Ovary (tissue), 7 donors: ENCODE measurements at regions not wholly inside any gene's neighbourhood (a gene's known extent, or its start where the extent isn't known, plus 50 kb on each side); places are given as distances from the start of the nearest gene placed in this dataset.

Experiments used
- DNase-seq, 5 donors: peaks; one replicate each; pipeline ENCODE4 v3.0.0-alpha.2; 2019 to 2020
- H3K27ac ChIP-seq, 2 donors: fragments of 200-600 bp; one replicate each; pipeline versions ENCODE4 v1.5.1 to v1.8.0; 2019 to 2022
- H3K27me3 ChIP-seq: fragments of 200-600 bp; one replicate; pipeline ENCODE4 v1.8.0; 2022
- H3K36me3 ChIP-seq: fragments of 200-600 bp; sonication (generic); one replicate; pipeline ENCODE4 v1.5.1; 2019
- H3K4me1 ChIP-seq: one replicate; pipeline ENCODE4 v1.8.1; 2013; ENCODE audit warnings: mild to moderate bottlenecking, moderate library complexity; ENCODE audit not compliant: insufficient read depth
- H3K4me3 ChIP-seq: fragments of 200-600 bp; sonication (generic); one replicate; pipeline ENCODE4 v1.5.1; 2017
- H3K9me3 ChIP-seq, 2 donors: fragments of 200-600 bp in 1 of 2; sonication (generic) in 1 of 2; one replicate each; pipeline versions ENCODE4 v1.5.1 to v1.8.1; 2013 to 2019; ENCODE audit warnings: mild to moderate bottlenecking in 1 of 2, moderate library complexity in 1 of 2
- CTCF ChIP-seq, 3 donors: fragments of 450-650 bp in 2 of 3; fragments of 200-600 bp in 1 of 3; IDR thresholded peaks; one replicate each; pipeline versions ENCODE4 v1.5.1 to v1.8.0; 2016 to 2022; ENCODE audit warnings: antibody characterized with exemption in 3 of 3, mild to moderate bottlenecking in 1 of 3
- EP300 ChIP-seq: sonication (generic); formaldehyde crosslinking; IDR thresholded peaks from one replicate; pipeline ENCODE4 v1.6.1; 2017; ENCODE audit warnings: antibody characterized with exemption
- POLR2A ChIP-seq: fragments of 450-650 bp; IDR thresholded peaks from one replicate; pipeline ENCODE4 v1.6.1; 2017; ENCODE audit warnings: antibody characterized with exemption, mild to moderate bottlenecking, moderate library complexity
- WGBS, 3 donors: extraction: QIAGEN DNeasy Blood & Tissue Kit in 1 of 3; methylation state at CpG; one replicate each; pipeline versions ENCODE4 v1.1.5 to v1.1.7; 2013 to 2017; 5-methylcytosine and 5-hydroxymethylcytosine counted together
- intact Hi-C, 4 donors: fragments of 100-400 bp; cut with DNase I; formaldehyde crosslinking; loops; one replicate each; pipeline versions ENCODE4 v1.11.0 to v1.15.1; 2022 to 2023
- donor health status: DM: no; HTN: no; CAD: no; lungs with moderate emphysema.
- donor health status: DM: no; HTN: no; CAD: no.
- donor health status: Bipolar disorder and iron deficiency.
- donor health status: DM: no; HTN: no; CAD: no.
- donor health status: DM: yes; HTN: yes; CAD: no.

DNA sequence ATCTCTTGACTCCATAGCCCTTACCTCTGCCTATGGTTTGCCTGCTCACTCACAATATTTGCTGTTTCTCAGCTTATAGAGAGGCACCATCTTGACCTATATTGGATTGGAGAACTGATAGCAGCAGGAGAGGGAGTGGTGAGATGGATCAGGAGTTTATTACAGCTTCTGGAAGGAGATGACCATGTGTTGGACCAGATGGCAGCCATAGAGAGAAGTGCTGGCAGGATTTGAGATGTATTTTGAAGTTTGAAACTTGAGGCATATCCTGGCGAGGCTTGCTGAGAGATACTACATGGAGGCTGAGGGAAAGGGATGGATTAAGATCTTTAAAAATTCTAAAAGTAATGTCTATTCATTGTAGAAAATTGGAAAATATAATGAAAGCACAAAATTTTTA, 198.0 kb upstream of the ZFP64 start:
- Histone ChIP-seq H3K27me3 (no peaks in the 10 kb centered on the region), H3K4me1 (no peaks in the 10 kb centered on the region), H3K9me3 (no peaks in the 10 kb centered on the region), H3K4me3 (no peak overlapping the region), H3K27ac (no peak overlapping the region), H3K36me3 (no peaks in the 10 kb centered on the region)
- no peak for DNase-seq
- 90 to 96% (median 95%) methylated on average over 1 of the region's 1 CpG for WGBS, 3 donors
- intact Hi-C loops, result no loop called here
- TF ChIP-seq POLR2A, result no peak
- TF ChIP-seq EP300, result no peak
- TF ChIP-seq CTCF (IDR thresholded peaks at IDR 0.05), result no peak

- WGBS, 3 donors, result 91 to 95% (median 93%) methylated on average over 10 of the region's 10 CpGs
Measured at GRCh38 chr20:52383995-52384621, 192.5 kb upstream of the ZFP64 start.

DNA sequence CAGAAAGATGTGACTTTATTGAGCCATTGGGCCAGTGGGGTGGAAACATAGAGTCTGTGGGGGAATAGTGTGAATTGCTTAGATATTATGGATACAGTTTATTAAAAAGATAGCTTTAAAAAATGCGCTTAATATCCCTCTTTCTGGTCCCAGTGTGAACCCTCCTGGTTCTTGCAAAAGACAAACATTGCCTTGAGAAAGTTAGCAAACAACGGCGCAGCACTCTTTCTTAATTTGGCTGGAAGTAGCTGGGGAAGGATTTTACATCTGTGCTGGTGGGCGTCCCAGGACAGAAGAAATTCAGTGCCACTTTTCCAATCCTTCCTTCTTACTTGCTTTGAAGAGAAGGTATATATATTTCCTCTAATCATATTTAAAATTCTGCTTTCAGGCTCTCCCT, 191.4 kb upstream of the ZFP64 start:
- DNase-seq, result no peak
- no peak overlapping the region for H3K4me3 ChIP-seq
- no peaks in the 10 kb centered on the region for H3K4me1 ChIP-seq
- H3K36me3 ChIP-seq, result no peaks in the 10 kb centered on the region
- no peak overlapping the region for H3K27ac ChIP-seq
- H3K27me3 ChIP-seq, result no peaks in the 10 kb centered on the region
- no peaks in the 10 kb centered on the region for H3K9me3 ChIP-seq
- intact Hi-C loops, result no loop called here
- WGBS, 3 donors, result 5 to 27% (median 6%) methylated on average over 4 of the region's 4 CpGs
- TF ChIP-seq POLR2A, result no peak
- no peak for TF ChIP-seq CTCF (IDR thresholded peaks at IDR 0.05)
- no peak for TF ChIP-seq EP300

More at GRCh38 chr20:52383995-52384621, 192.5 kb upstream of the ZFP64 start:
- intact Hi-C loops, result no loop called here
- no peaks in the 10 kb centered on the region for H3K36me3 ChIP-seq
- H3K4me1 ChIP-seq, result no peaks in the 10 kb centered on the region
- no peak overlapping the region for H3K4me3 ChIP-seq
- TF ChIP-seq CTCF (IDR thresholded peaks at IDR 0.05), result no peak
- TF ChIP-seq POLR2A, result no peak
- TF ChIP-seq EP300, result no peak
- no peaks in the 10 kb centered on the region for H3K9me3 ChIP-seq
- no peak overlapping the region for H3K27ac ChIP-seq
- DNase-seq, result no peak
- no peaks in the 10 kb centered on the region for H3K27me3 ChIP-seq

DNA sequence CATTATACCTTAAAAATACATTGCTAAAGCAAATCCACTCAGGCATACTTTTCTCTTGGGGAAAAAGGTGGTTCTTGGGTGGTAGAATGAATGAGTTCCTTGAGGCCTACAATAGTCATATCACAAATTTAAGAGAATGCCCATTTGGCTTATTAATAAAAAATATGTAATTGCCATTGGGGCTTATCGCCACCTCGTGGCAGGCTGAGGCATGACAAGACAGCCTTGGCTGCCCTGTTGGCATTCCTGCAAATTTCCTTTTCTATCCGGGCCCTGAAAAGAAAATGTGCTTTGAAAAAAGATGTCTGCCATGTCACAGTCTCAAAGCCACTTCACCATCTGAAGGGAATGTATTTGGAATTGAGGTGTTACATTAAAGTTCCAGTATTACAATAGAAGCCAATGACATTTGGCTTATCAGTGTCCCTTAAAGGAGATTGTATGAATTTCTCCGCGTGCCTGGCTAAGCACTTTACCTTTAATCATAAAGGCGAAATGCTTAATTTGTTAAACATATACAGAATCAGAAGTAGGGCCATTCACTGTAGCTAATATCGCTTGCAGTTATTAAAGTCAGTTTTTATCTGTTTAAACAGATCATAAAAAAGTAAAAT, 188.3 kb upstream of the ZFP64 start:
- Histone ChIP-seq H3K36me3 (no peaks in the 10 kb centered on the region), H3K4me3 (no peak overlapping the region), H3K4me1 (no peaks in the 10 kb centered on the region), H3K27me3 (no peaks in the 10 kb centered on the region), H3K27ac (no peak overlapping the region), H3K9me3 (no peaks in the 10 kb centered on the region)
- WGBS, 3 donors, result 56 to 60% (median 56%) methylated on average over 7 of the region's 7 CpGs
- intact Hi-C loops, result no loop called here
- DNase-seq, result peak in 2 of 5 donors; percentile 16 to 46
- TF ChIP-seq CTCF (IDR thresholded peaks at IDR 0.05), result peak in 2 of 3 donors; percentile 17 to 18
- no peak for TF ChIP-seq EP300
- TF ChIP-seq POLR2A, result no peak
